Activated naive CD4-positive, alpha-beta T cell treated with anti-CD3 and anti-CD28 coated beads, Interleukin-2, amount 10 ng/mL, durations not matched to agents 7 days and 5 days (primary cell): ENCODE measurements at regions not wholly inside any gene's neighbourhood (a gene's known extent, or its start where the extent isn't known, plus 50 kb on each side); places are given as distances from the start of the nearest gene placed in this dataset.

Experiments used
- CTCF ChIA-PET: fragments of 350-600 bp; sonication (Branson Sonifier 250); formaldehyde crosslinking; loops from one replicate; lab custom pipeline; 2021; ENCODE audit warnings: antibody characterized with exemption; lab: Charles Lee
- DNase-seq: peaks from one replicate; pipeline ENCODE4 v3.0.0-alpha.2; 2020
- H3K27ac Mint-ChIP-seq: one replicate; pipeline ENCODE4 v1.8.0; 2021; ENCODE audit warnings: mild to moderate bottlenecking, moderate library complexity, mixed read lengths
- H3K27me3 Mint-ChIP-seq: one replicate; pipeline ENCODE4 v1.8.0; 2021; ENCODE audit warnings: mild to moderate bottlenecking, mixed read lengths
- H3K36me3 Mint-ChIP-seq: one replicate; pipeline ENCODE4 v1.8.0; 2021; ENCODE audit warnings: mixed read lengths
- H3K4me1 Mint-ChIP-seq: one replicate; pipeline ENCODE4 v1.8.0; 2021; ENCODE audit warnings: mixed read lengths
- H3K4me3 Mint-ChIP-seq: one replicate; pipeline ENCODE4 v1.8.0; 2021; ENCODE audit warnings: mild to moderate bottlenecking, moderate library complexity, mixed read lengths
- H3K9me3 Mint-ChIP-seq: one replicate; pipeline ENCODE4 v1.8.0; 2021; ENCODE audit warnings: mixed read lengths

DNA sequence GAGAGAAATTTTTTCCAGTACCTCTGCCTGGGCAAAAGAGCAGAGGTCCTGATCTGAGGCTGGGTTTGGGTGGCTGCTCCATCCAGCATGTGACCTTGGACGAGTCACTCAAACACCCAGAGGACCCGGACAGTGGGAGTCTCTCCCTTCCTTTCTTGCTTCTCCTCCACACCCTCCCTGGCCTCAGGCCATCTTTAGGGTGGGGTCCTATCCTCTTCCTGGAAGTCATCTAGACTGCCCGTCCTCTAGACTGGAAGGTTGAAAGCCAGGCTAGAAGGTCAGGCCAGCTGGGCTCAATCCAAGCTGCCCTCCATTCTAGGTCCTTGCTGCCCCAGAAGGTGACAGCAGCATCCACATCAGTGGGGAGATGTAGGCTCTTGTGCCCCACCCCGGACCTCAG is 599.5 kb downstream of the MATN1 start:
- H3K27ac Mint-ChIP-seq: no peak overlapping the region
- no peaks in the 10 kb centered on the region for H3K4me1 Mint-ChIP-seq
- no peak overlapping the region for H3K4me3 Mint-ChIP-seq
- CTCF ChIA-PET: no interaction called here
- no peaks in the 10 kb centered on the region for H3K36me3 Mint-ChIP-seq
- no peak for DNase-seq
- no peaks in the 10 kb centered on the region for H3K9me3 Mint-ChIP-seq
- no peaks in the 10 kb centered on the region for H3K27me3 Mint-ChIP-seq

DNA sequence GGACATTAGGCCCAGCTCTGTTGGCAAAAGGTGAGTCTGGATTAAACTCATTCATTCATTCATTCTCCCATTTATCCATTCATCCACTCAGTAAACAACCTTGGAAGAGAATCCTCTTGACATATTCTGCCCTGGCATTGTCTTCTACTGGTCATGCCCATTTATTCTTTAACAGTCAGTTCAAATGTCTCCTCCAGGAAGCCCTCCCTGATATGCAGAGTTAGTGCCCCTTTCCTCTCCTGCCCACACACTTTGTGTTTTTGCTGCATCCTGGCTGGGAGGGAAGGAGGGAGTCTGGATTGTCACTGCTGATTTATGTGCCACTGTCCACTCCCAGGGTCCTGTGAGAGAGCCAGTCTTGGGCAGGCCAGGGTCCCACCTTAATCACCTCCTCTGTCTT is 600.3 kb downstream of the MATN1 start:
- H3K4me3 Mint-ChIP-seq: no peak overlapping the region
- H3K27me3 Mint-ChIP-seq: no peaks in the 10 kb centered on the region
- no peaks in the 10 kb centered on the region for H3K9me3 Mint-ChIP-seq
- DNase-seq: no peak
- CTCF ChIA-PET: no interaction called here
- no peaks in the 10 kb centered on the region for H3K4me1 Mint-ChIP-seq
- no peaks in the 10 kb centered on the region for H3K36me3 Mint-ChIP-seq
- H3K27ac Mint-ChIP-seq: no peak overlapping the region

DNA sequence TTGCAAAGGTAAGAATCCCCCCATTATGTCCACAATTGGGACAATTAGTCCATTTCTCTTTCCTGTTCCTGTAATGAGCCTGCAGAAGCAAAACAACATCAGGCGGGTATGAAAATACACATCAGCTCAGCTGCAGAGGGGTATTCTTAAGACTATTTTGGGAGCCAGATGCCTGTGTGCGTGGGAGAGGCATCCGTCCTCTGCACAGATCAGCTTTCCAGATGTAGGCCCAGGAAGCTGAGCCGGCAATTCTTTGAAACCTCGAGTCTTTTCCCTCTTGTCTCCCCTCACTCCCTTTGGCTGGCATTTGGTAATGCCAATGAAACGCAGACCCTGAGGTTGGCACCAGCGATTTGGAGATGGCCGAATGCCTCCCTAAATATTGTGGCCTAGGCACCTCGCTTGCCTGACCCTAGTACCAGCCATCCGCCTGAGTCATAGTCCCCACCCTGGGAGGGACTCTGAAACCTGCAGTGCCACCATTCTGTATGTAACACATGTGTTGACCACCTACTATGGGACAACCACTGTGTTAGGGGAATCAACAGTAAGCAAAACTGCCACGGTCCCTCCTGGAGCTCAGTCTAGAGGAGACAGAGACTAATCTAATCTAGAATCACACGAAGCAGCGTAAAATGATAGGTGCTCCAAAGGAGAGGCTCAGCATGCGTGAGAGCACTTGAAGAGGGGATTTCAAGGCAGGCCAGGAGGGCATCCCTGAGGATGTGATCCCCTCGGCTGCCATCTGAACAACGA is 603.0 kb downstream of the MATN1 start:
- no peak overlapping the region for H3K27ac Mint-ChIP-seq
- peak; percentile 10 for DNase-seq
- H3K27me3 Mint-ChIP-seq: no peaks in the 10 kb centered on the region
- no peaks in the 10 kb centered on the region for H3K36me3 Mint-ChIP-seq
- no peaks in the 10 kb centered on the region for H3K4me1 Mint-ChIP-seq
- no peaks in the 10 kb centered on the region for H3K9me3 Mint-ChIP-seq
- no peak overlapping the region for H3K4me3 Mint-ChIP-seq
- CTCF ChIA-PET: no interaction called here

DNA sequence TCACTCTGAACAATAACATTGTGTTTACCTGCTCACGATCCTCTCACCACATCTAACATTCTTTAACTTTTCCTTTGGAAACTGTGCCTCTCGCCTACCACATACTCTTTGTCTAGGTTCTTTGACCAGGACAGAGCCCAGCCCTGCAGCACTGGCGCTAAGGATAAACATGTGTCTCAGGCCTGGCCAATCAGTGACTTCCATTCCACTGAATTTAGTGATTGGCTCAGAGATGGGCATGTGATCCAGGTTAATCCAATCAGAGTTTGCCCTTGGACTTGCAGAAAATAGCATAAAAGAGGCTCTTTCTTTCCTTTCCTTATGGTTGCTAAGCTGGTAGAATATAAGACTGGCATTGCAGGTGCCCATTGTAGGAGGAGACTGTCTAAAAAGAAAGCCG is 605.7 kb downstream of the MATN1 start:
- no peak for DNase-seq
- H3K4me3 Mint-ChIP-seq: no peak overlapping the region
- no peaks in the 10 kb centered on the region for H3K4me1 Mint-ChIP-seq
- no peaks in the 10 kb centered on the region for H3K36me3 Mint-ChIP-seq
- CTCF ChIA-PET: no interaction called here
- no peak overlapping the region for H3K27ac Mint-ChIP-seq
- no peaks in the 10 kb centered on the region for H3K9me3 Mint-ChIP-seq
- no peaks in the 10 kb centered on the region for H3K27me3 Mint-ChIP-seq

DNA sequence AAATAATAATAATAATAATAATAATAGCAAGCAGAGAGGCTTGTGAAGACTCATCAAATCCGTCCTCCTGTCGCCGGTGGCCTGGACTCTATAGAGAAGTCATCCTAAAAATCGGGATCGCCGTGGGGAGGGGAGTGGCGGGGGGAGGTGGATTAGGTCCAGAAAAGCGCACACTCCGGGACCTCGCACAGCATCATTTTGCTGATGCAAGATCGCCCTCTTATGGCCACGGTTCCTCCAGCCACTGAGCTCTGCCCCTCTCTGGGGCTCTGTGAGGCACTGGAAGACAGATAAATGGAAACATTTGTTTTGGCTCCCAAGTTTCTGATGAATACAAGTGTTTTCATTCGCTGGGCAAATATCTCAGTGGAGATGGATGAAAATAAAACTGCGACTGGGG is 612.0 kb downstream of the MATN1 start:
- Mint-ChIP-seq H3K27me3 (peaks cover 16% of the 10 kb centered on the region), H3K27ac (no peak overlapping the region), H3K4me3 (no peak overlapping the region), H3K4me1 (no peaks in the 10 kb centered on the region), H3K9me3 (no peaks in the 10 kb centered on the region), H3K36me3 (no peaks in the 10 kb centered on the region)
- CTCF ChIA-PET: interaction anchor here (1.6 kb wide), 1 partner anchor 408 kb away, joined by 3 read pairs; no protein-coding TSS in a partner anchor
- DNase-seq: peak; percentile 32

DNA sequence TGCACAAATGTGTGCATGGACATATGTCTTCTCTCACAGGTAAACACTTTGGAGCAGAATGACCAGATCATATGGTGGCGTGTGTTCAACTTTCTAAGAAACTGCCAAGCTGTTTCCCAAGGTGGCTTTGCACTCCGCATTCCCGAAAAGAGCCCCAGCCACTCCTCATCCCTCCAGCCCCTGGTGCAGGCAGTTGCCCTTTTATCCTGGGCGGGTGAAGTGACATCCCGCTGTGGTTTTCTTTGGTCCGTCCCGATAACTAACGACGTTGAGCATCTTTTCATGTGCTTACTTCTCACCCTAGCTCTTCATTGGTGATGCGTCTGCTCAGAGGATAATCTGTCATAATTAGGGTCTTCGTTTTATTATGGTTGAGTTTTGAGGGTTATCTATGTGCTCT is 612.5 kb downstream of the MATN1 start:
- Mint-ChIP-seq H3K36me3 (no peaks in the 10 kb centered on the region), H3K27me3 (peaks cover 16% of the 10 kb centered on the region), H3K4me3 (no peak overlapping the region), H3K27ac (no peak overlapping the region), H3K9me3 (no peaks in the 10 kb centered on the region), H3K4me1 (no peaks in the 10 kb centered on the region)
- DNase-seq: no peak
- CTCF ChIA-PET: interaction anchor here (1.6 kb wide), 1 partner anchor 407 kb away, joined by 3 read pairs; no protein-coding TSS in a partner anchor

DNA sequence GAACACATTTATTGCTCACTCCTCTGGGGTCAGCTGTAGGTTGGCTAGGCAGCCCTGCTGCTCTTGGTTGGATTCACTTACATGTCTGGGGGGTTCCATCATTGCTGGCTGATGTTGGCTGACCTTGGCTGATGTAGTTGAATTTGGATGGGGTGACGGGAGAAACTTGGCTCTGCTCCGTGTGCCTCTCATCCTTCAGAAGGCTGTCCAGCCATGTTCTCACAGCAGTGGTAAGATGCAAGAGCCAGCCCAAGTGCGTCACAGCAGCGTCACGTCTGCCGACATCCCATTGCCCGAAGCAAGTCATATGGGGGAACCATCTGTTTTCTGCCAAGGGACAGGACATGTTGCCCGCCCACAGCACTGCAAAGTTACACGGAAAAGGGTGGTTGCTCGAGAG is 613.5 kb downstream of the MATN1 start:
- Mint-ChIP-seq H3K4me3 (no peak overlapping the region), H3K27me3 (peaks cover 16% of the 10 kb centered on the region), H3K4me1 (no peaks in the 10 kb centered on the region), H3K36me3 (no peaks in the 10 kb centered on the region), H3K9me3 (no peaks in the 10 kb centered on the region), H3K27ac (no peak overlapping the region)
- CTCF ChIA-PET: no interaction called here
- no peak for DNase-seq

DNA sequence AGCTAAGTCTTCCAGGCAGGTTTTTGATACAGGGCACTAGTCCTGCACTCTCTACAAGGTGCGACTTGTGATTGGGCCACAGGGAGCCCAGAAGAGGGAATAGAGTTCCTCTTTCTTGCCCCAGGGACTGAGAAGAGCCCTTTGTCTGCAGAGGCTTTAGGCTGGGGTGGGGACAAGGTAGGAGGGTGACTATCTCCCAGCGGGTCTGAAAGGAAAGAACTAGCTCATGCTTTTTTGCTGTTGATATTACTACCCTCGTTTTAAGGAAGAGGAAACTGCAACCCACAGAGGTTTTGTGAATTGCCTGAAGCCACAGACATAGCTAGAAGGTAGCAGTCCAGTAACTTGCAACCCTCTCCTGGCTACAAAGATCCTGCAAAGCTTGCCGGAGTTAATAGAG is 615.2 kb downstream of the MATN1 start:
- no peak for DNase-seq
- H3K27ac Mint-ChIP-seq: no peak overlapping the region
- no peaks in the 10 kb centered on the region for H3K36me3 Mint-ChIP-seq
- H3K27me3 Mint-ChIP-seq: peaks cover 16% of the 10 kb centered on the region
- no peak overlapping the region for H3K4me3 Mint-ChIP-seq
- no peaks in the 10 kb centered on the region for H3K9me3 Mint-ChIP-seq
- CTCF ChIA-PET: no interaction called here
- H3K4me1 Mint-ChIP-seq: no peaks in the 10 kb centered on the region

DNA sequence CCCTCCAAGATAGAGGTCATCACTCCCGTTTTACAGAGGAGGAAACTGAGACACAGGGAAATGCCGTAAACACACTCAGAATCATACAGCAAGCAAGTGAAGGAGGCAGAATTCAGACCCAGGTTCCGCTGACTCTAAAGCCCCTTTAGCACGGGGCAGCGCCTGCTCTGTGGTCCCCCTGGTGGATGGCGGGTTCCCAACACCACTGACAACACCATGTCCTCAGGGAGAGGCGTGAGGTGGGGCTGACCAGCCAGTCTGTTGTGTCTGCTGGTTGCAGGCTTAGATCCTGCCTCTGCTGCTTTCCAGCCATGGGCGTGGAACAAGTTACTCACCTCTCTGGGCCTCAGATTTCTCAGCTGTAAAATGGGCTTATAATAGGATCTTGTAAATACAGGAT is 617.3 kb downstream of the MATN1 start:
- Mint-ChIP-seq H3K4me1 (no peaks in the 10 kb centered on the region), H3K4me3 (no peak overlapping the region), H3K9me3 (no peaks in the 10 kb centered on the region), H3K36me3 (no peaks in the 10 kb centered on the region), H3K27me3 (peaks cover 6% of the 10 kb centered on the region), H3K27ac (no peak overlapping the region)
- DNase-seq: peak; percentile 27
- CTCF ChIA-PET: no interaction called here

DNA sequence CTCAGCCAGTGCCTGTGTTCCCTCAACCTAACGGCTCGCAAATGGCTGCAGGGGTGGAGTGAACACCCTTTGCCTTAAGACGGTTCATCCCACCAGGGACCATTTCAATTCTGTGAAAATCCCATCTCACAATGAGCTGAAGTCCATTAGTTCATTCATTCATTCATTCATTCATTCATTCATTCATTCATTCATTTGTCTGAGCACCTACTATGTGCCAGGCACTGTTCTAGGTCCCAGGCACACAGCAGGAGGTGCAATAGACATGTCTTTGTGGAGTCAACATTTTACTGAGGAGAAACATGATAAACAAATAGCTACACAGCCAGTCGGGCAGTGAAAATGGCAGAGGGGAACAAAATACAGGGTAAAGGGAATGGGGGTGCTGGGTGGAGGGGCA is 618.8 kb downstream of the MATN1 start:
- Mint-ChIP-seq H3K4me3 (no peak overlapping the region), H3K36me3 (no peaks in the 10 kb centered on the region), H3K9me3 (no peaks in the 10 kb centered on the region), H3K4me1 (no peaks in the 10 kb centered on the region), H3K27me3 (peaks cover 6% of the 10 kb centered on the region), H3K27ac (no peak overlapping the region)
- CTCF ChIA-PET: no interaction called here
- DNase-seq: no peak

DNA sequence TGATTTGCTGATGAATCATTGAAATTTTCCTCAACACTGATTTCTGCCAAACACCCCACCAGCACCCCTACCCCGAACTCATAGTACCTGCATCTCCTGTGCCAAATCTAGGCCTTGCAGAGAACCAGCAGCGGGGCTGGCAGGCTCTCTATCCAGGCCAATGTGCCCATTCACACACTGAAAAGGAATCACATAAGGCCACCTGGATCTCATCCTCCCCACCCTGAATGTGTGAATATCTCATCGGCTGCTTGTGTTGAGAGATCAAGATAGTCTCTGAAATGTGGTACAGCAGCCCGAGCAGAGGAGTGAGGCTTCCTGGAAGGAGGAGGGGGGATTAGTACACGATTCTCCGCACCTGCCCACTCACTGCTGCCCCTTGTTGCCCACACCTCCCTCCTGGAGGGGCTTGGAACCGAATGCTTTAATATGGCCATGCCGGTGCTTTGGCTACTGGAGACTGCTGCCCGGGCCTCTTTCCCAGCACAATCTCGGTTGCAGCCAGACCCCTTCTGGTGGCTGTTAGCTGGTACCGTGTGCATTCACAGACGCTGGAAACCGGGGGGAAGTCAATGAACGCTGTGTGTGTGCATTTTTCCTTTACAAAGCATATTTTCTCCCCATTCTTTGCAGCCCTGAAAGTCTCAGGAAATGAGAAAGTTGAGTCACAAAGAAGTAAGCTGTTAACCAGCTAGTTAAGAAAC is 619.5 kb downstream of the MATN1 start:
- H3K36me3 Mint-ChIP-seq: no peaks in the 10 kb centered on the region
- H3K27me3 Mint-ChIP-seq: peaks cover 6% of the 10 kb centered on the region
- H3K4me1 Mint-ChIP-seq: no peaks in the 10 kb centered on the region
- no peak overlapping the region for H3K27ac Mint-ChIP-seq
- H3K9me3 Mint-ChIP-seq: no peaks in the 10 kb centered on the region
- no peak overlapping the region for H3K4me3 Mint-ChIP-seq
- no peak for DNase-seq
- CTCF ChIA-PET: no interaction called here

DNA sequence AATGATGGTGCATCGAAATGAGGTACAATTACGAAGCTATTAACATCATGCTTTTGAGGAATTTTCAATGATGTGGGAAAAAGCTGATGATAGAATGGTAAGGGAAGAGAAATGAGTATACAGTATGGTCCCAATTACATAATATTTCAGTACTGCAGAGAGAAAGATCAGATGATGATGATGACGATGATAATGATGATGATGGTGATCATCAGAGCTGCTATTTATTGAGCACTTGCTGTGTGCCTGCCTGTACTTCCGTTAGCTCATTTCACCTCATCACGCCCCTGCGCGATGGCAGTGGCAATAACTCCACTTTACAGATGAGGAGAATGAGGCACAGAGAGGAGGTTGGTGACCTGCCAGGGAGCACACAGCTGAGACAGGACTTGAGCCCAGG is 620.8 kb downstream of the MATN1 start:
- CTCF ChIA-PET: no interaction called here
- peaks cover 6% of the 10 kb centered on the region for H3K27me3 Mint-ChIP-seq

DNA sequence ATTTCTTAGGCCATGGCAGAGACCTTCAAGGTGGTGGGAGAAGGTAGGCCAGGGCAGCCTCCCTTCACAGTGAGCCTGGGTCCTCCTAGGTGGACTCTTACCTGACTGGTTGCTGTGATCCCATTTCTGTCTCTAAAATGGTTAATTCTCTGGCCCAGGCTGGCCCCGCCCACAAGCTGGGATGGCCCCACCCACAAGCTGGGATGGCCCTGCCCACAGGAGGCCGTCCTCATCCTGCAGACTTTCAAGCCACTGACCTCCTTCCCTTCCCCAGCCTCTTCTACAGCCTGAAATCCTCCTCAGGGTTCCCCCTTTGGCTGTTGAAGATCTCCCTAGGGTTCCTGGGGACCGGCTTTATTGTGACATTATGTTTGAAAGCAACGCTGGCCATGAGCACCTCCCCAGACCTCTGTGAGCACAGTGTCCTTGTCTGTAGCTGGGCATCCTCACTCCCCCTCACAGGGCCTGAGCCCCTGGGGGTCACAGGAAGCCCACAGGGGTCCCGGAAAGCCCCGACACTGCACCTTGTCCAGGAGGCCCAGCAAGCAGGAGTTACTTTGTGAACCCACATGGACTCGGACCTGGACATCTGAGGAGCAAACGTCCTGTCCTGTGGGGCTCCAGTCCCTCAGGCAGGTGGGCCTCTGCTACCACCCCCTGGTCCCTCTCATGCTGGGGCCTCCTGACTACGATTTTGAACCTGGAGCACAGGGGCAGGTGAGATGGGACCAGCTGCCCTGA is 621.7 kb downstream of the MATN1 start:
- CTCF ChIA-PET: no interaction called here
- Mint-ChIP-seq H3K36me3 (no peaks in the 10 kb centered on the region), H3K4me1 (no peaks in the 10 kb centered on the region), H3K27me3 (no peaks in the 10 kb centered on the region), H3K4me3 (no peak overlapping the region), H3K27ac (no peak overlapping the region), H3K9me3 (no peaks in the 10 kb centered on the region)
- no peak for DNase-seq

More for the DNA sequence above, 620.8 kb downstream of the MATN1 start:
- Mint-ChIP-seq H3K36me3 (no peaks in the 10 kb centered on the region), H3K4me3 (no peak overlapping the region), H3K27ac (no peak overlapping the region), H3K9me3 (no peaks in the 10 kb centered on the region), H3K4me1 (no peaks in the 10 kb centered on the region)
- DNase-seq: no peak

DNA sequence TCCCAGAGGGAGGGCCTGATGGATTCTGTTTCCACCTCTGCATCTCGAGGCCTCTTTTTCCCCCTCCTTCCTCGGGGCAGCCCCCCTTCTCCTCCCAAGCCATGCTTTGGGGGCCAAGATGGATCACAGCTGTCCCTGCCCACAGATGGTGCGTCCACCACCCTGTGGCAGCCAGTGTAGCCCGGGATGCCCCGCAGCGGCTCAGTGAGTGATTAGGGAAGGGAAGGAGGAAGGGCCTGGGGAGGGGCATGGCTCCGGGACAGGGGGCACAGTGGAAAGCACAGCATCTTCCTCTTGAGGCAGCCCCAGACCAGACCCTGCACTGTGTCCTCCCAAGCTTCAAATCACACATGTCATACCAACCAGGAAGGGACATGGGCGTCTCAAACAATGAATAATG is 622.4 kb downstream of the MATN1 start:
- H3K9me3 Mint-ChIP-seq: no peaks in the 10 kb centered on the region
- no peaks in the 10 kb centered on the region for H3K36me3 Mint-ChIP-seq
- DNase-seq: no peak
- CTCF ChIA-PET: no interaction called here
- no peak overlapping the region for H3K27ac Mint-ChIP-seq
- H3K4me1 Mint-ChIP-seq: no peaks in the 10 kb centered on the region
- no peaks in the 10 kb centered on the region for H3K27me3 Mint-ChIP-seq
- H3K4me3 Mint-ChIP-seq: no peak overlapping the region

DNA sequence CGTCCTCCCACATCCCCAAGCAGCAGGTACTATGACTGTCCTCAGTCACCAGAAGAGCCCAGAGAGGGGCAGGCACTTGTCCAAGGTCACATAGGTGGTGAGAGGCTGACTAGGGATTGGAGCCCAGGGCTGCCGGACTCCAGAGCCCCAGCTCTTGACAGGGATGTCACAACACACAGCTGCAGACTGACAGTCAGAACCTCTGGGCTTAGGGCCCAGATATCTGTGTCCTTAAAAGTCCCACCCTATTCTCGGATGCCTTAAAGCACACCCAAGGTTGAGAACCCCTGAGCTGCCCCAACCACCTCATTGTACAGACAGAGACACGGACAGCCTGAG is 622.9 kb downstream of the MATN1 start:
- H3K27me3 Mint-ChIP-seq: no peaks in the 10 kb centered on the region
- CTCF ChIA-PET: no interaction called here
- no peak overlapping the region for H3K27ac Mint-ChIP-seq
- H3K4me3 Mint-ChIP-seq: no peak overlapping the region
- no peaks in the 10 kb centered on the region for H3K4me1 Mint-ChIP-seq
- H3K36me3 Mint-ChIP-seq: no peaks in the 10 kb centered on the region
- no peak for DNase-seq
- H3K9me3 Mint-ChIP-seq: no peaks in the 10 kb centered on the region
